K562 (cell line): ENCODE measurements at regions not wholly inside any gene's neighbourhood (a gene's known extent, or its start where the extent isn't known, plus 50 kb on each side); places are given as distances from the start of the nearest gene placed in this dataset.
A peak's percentile ranks its signal among the peaks of the same experiment; 100 is the strongest.

Experiments used
- ATAC-seq: fragments of 200-7000 bp; cut with Tn5 transposase; 3 replicates; pipeline ENCODE4 v1.9.1; 2020; ENCODE audit warnings: moderate library complexity
- BruUV-seq: library from RNA; stranded (reverse); fragments of 400-500 nt; replicated peaks from 2 replicates; lab custom pipeline; 2021; lab: Mats Ljungman, UMichigan
- CTCF ChIA-PET: fragments of 300-600 bp; formaldehyde crosslinking; extraction: SDS; loops from one replicate; lab custom pipeline; 2021; ENCODE audit warnings: low intra/inter-chr PET ratio; lab: Yijun Ruan, JAX
- POLR2A ChIA-PET: fragments of 300-600, 350-650 bp; sonication (Branson Sonifier 250); formaldehyde crosslinking; extraction: SDS; loops from one replicate; lab custom pipeline; 2021; ENCODE audit warnings: antibody characterized with exemption, inconsistent platforms; lab: Yijun Ruan, JAX
- DNase-seq, 4 experiments: peaks; one replicate each; pipeline versions ENCODE4 v3.0.0 to v3.0.0-alpha.2; 2011 to 2018; ENCODE audit warnings: low spot score in 3 of 4, mixed read lengths in 3 of 4; ENCODE audit errors: extremely low read depth in 1 of 4
- FAIRE-seq: peaks from 2 replicates; lab custom pipeline; 2011; peaks lifted over from hg19 to GRCh38; lab: Jason Lieb, UNC
- H2AFZ ChIP-seq: 2 replicates; pipeline ENCODE4 v1.6.0; 2011; ENCODE audit warnings: low read depth, low read length, control low read depth, inconsistent platforms
- H3K27ac ChIP-seq: fragments of 200-600 bp; 3 replicates; pipeline ENCODE4 v1.8.0; 2011; ENCODE audit warnings: low read depth, mild to moderate bottlenecking, control low read depth, inconsistent platforms, low read length, moderate library complexity, mixed read lengths; ENCODE audit errors: extremely low read depth
- H3K27me3 ChIP-seq, 2 experiments: fragments of 300-600 bp in 1 of 2; 2 replicates in 1 of 2; 3 replicates in 1 of 2; pipeline versions ENCODE4 v1.6.0 to v1.8.0; 2011; ENCODE audit warnings: inconsistent platforms in 2 of 2, low read length in 2 of 2, mild to moderate bottlenecking in 1 of 2, mixed read lengths in 1 of 2, moderate library complexity in 1 of 2; ENCODE audit not compliant: control insufficient read depth in 2 of 2, insufficient read depth in 2 of 2
- H3K36me3 ChIP-seq: fragments of 300-600 bp; 3 replicates; pipeline ENCODE4 v1.8.0; 2011; ENCODE audit warnings: mild to moderate bottlenecking, low read length, inconsistent platforms; ENCODE audit not compliant: control insufficient read depth, insufficient read depth
- H3K4me1 ChIP-seq, 2 experiments: fragments of 200-600 bp in 1 of 2; replicated peaks in 1 of 2; 2 replicates in 1 of 2; 3 replicates in 1 of 2; pipeline versions ENCODE4 v1.5.1 to v1.8.0; 2011; ENCODE audit warnings: inconsistent platforms in 2 of 2, low read length in 2 of 2, mild to moderate bottlenecking in 1 of 2, mixed read lengths in 1 of 2, moderate library complexity in 1 of 2; ENCODE audit not compliant: control insufficient read depth in 2 of 2, insufficient read depth in 2 of 2
- H3K4me2 ChIP-seq: 2 replicates; pipeline ENCODE4 v1.6.1; 2011; ENCODE audit warnings: low read length, control low read depth, inconsistent platforms, mixed read lengths; ENCODE audit not compliant: insufficient read depth
- H3K4me3 ChIP-seq: fragments of 200-600 bp; sonication (generic), shearing (Covaris generic); 2 replicates; pipeline ENCODE4 v1.5.1; 2016; ENCODE audit warnings: control low read depth, inconsistent platforms
- H3K79me2 ChIP-seq: fragments of 200-600 bp; 3 replicates; pipeline ENCODE4 v1.8.0; 2011; ENCODE audit warnings: low read length, inconsistent platforms; ENCODE audit not compliant: control insufficient read depth, insufficient read depth
- H3K9ac ChIP-seq, 2 experiments: 2 replicates each; pipeline versions ENCODE4 v1.6.0 to v1.6.1; 2011; ENCODE audit warnings: low read depth in 2 of 2, low read length in 2 of 2, control low read depth in 1 of 2, inconsistent platforms in 1 of 2, mild to moderate bottlenecking in 1 of 2, mixed read lengths in 1 of 2; ENCODE audit not compliant: insufficient read depth in 1 of 2
- H3K9me1 ChIP-seq: one replicate; pipeline ENCODE4 v1.6.0; 2011; ENCODE audit warnings: inconsistent platforms, mild to moderate bottlenecking, low read length, moderate library complexity; ENCODE audit not compliant: control insufficient read depth, insufficient read depth
- H3K9me3 ChIP-seq: replicated peaks from 2 replicates; pipeline ENCODE4 v1.5.1; 2011; ENCODE audit warnings: low read depth, low read length, inconsistent platforms; ENCODE audit not compliant: control insufficient read depth, insufficient read depth
- H4K20me1 ChIP-seq: replicated peaks from 2 replicates; pipeline ENCODE4 v1.6.1; 2011; ENCODE audit warnings: low read length, inconsistent platforms, mixed read lengths; ENCODE audit not compliant: control insufficient read depth, insufficient read depth
- CREB5 ChIP-seq: fragments of 250-450 bp; sonication (Bioruptor Pico); IDR thresholded peaks from 2 replicates; pipeline ENCODE4 v1.5.0; 2020; ENCODE audit warnings: mild to moderate bottlenecking
- KDM4B ChIP-seq, 2 experiments: fragments of 450-650 bp in 1 of 2; sonication (generic) in 1 of 2; IDR thresholded peaks; 2 replicates each; pipeline ENCODE4 v1.6.1; 2016 to 2017; ENCODE audit warnings: borderline replicate concordance in 2 of 2, antibody characterized with exemption in 1 of 2, low read depth in 1 of 2, mild to moderate bottlenecking in 1 of 2
- MITF ChIP-seq: IDR thresholded peaks from 2 replicates; pipeline ENCODE4 v1.6.1; 2014; ENCODE audit warnings: antibody characterized with exemption
- MTA3 ChIP-seq: fragments of 450-650 bp; formaldehyde crosslinking; IDR thresholded peaks from 2 replicates; pipeline ENCODE4 v1.6.1; 2017; ENCODE audit warnings: mild to moderate bottlenecking, borderline replicate concordance
- NELFE ChIP-seq: IDR thresholded peaks from 2 replicates; pipeline ENCODE4 v1.6.1; 2011; ENCODE audit warnings: mild to moderate bottlenecking; ENCODE audit not compliant: insufficient read depth, insufficient read length
- PHF20 ChIP-seq: fragments of 450-650 bp; IDR thresholded peaks from 2 replicates; pipeline ENCODE4 v1.6.1; 2018; ENCODE audit not compliant: partially characterized antibody
- THRAP3 ChIP-seq: fragments of 450-650 bp; IDR thresholded peaks from 2 replicates; pipeline ENCODE4 v1.6.1; 2016; ENCODE audit warnings: mild to moderate bottlenecking, inconsistent platforms, borderline replicate concordance
- ZBTB17 ChIP-seq: fragments of 450-650 bp; formaldehyde crosslinking; IDR thresholded peaks from 2 replicates; pipeline ENCODE4 v1.4.0; 2020; ENCODE audit warnings: mild to moderate bottlenecking
- ZNF165 ChIP-seq: fragments of 250-450 bp; sonication (Bioruptor Pico); IDR thresholded peaks from 2 replicates; pipeline ENCODE4 v1.4.0; 2020; ENCODE audit warnings: borderline replicate concordance
- ZNF696 ChIP-seq: fragments of 250-450 bp; sonication (Bioruptor Pico); conservative IDR thresholded peaks from 2 replicates; pipeline ENCODE4 v1.4.0; 2020; ENCODE audit warnings: mild to moderate bottlenecking, moderate library complexity
- WGBS: fragments of 100-300 bp; shearing (Covaris generic); methylation state at CpG from one replicate; pipeline ENCODE4 v1.1.6; 2016; ENCODE audit warnings: low coverage, mixed read lengths; ENCODE audit not compliant: insufficient coverage; ENCODE audit errors: missing lambda C conversion rate; 5-methylcytosine and 5-hydroxymethylcytosine counted together
- in situ Hi-C: fragments of 300-500 bp; cut with MboI; formaldehyde crosslinking; loops from 4 replicates; pipeline ENCODE4 v1.15.0; 2018; ENCODE audit warnings: inconsistent platforms, mixed read lengths
- intact Hi-C: fragments of 100-400 bp; cut with micrococcal nuclease; formaldehyde crosslinking; loops from 2 replicates; pipeline ENCODE4 v1.14.2; 2022
- TF ChIP-seq, protein P1 (sequence below): sonication (generic); formaldehyde crosslinking; IDR thresholded peaks from 2 replicates; pipeline ENCODE4 v1.8.0; 2022; ENCODE audit warnings: mild to moderate bottlenecking, missing genetic modification reagents
- TF ChIP-seq, protein P2 (sequence below): fragments of 200-400 bp; formaldehyde crosslinking; IDR thresholded peaks from 2 replicates; pipeline ENCODE4 v1.6.1; 2017; ENCODE audit warnings: mild to moderate bottlenecking, low read depth, low read length, moderate library complexity

GRCh38 chr7:1291845-1292765 is 59.4 kb downstream of the UNCX start (continued):
- peak; percentile 91 for TF ChIP-seq ZBTB17

- no peak for DNase-seq
- intact Hi-C loops (no loop called here), in situ Hi-C loops (no loop called here)
- Histone ChIP-seq H3K27me3 (peaks cover 29 to 79% of the 10 kb centered on the region in 2 experiments), H2AFZ (no peak overlapping the region), H3K9me1 (no peaks in the 10 kb centered on the region), H3K9ac (no peak overlapping the region), H3K9me3 (no peaks in the 10 kb centered on the region), H3K4me3 (no peak overlapping the region), H3K36me3 (no peaks in the 10 kb centered on the region), H4K20me1 (peaks cover 9% of the 10 kb centered on the region; the same call in 1 of the 2 replicates), H3K4me2 (no peak overlapping the region), H3K79me2 (no peaks in the 10 kb centered on the region), H3K27ac (no peak overlapping the region), H3K4me1 (peaks cover 0 to 39% of the 10 kb centered on the region in 2 experiments; a peak in 2 of 5 replicates)
- POLR2A ChIA-PET: no interaction called here
- under 1% methylated on average over 21 of the region's 24 CpGs for WGBS
- no TSS peak for BruUV-seq
- FAIRE-seq: no peak
- no peak for ATAC-seq
- CTCF ChIA-PET: interaction anchor here (0.6 kb wide), 1 partner anchor 1037 kb away, joined by 5 read pairs; no protein-coding TSS in a partner anchor
- TF ChIP-seq NELFE: no peak
- no peak for TF ChIP-seq ZNF165 (CRISPR knock-in tag)
- no peak for TF ChIP-seq THRAP3
- no peak for TF ChIP-seq MITF
- TF ChIP-seq CREB5 (CRISPR knock-in tag): no peak
- TF ChIP-seq, protein P1, sequence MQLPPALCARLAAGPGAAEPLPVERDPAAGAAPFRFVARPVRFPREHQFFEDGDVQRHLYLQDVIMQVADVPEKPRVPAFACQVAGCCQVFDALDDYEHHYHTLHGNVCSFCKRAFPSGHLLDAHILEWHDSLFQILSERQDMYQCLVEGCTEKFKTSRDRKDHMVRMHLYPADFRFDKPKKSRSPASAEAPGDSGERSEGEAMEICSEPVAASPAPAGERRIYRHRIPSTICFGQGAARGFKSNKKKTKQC (CRISPR knock-in tag): no peak
- TF ChIP-seq, protein P2, sequence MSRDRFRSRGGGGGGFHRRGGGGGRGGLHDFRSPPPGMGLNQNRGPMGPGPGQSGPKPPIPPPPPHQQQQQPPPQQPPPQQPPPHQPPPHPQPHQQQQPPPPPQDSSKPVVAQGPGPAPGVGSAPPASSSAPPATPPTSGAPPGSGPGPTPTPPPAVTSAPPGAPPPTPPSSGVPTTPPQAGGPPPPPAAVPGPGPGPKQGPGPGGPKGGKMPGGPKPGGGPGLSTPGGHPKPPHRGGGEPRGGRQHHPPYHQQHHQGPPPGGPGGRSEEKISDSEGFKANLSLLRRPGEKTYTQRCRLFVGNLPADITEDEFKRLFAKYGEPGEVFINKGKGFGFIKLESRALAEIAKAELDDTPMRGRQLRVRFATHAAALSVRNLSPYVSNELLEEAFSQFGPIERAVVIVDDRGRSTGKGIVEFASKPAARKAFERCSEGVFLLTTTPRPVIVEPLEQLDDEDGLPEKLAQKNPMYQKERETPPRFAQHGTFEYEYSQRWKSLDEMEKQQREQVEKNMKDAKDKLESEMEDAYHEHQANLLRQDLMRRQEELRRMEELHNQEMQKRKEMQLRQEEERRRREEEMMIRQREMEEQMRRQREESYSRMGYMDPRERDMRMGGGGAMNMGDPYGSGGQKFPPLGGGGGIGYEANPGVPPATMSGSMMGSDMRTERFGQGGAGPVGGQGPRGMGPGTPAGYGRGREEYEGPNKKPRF: no peak
- no peak for TF ChIP-seq ZNF696 (CRISPR knock-in tag)
- TF ChIP-seq MTA3: no peak
- TF ChIP-seq PHF20: no peak
- no peak for TF ChIP-seq KDM4B (IDR thresholded peaks at IDR 0.05; ENCODE audit: borderline replicate concordance in 2 of 2, low read depth in 1 of 2)
Measured at GRCh38 chr7:1292972-1293830, 60.5 kb downstream of the UNCX start.
